Activated T-cell treated with anti-CD3 and anti-CD28 coated beads, Interleukin-2, amount 50 U/mL, for 48 hours (primary cell): ENCODE measurements at regions not wholly inside any gene's neighbourhood (a gene's known extent, or its start where the extent isn't known, plus 50 kb on each side); places are given as distances from the start of the nearest gene placed in this dataset.

Source experiments
- DNase-seq, 2 experiments: peaks; one replicate each; pipeline ENCODE4 v3.0.0-alpha.2; 2020

DNA sequence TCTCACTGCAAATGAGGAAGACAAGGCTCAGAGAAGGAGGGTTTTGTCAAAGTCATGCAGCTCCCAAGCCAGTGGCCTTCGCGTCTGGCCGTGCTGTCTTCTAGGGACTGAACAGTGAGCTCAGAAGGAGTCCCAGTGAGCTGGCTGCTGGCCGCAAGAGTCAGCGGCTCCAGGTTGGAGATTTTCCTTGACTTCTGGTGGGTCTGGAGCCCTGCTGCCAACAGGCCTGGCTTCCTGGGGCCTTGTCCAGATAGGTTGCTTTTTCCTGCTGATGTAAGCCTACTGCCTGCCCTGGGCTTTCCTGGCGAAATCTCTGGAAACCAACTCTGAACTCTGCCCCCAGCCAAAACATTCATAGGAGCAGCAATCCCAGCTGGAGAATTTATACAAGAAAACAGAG lies 272.7 kb upstream of the CADM1 start:
- no peak for DNase-seq

GRCh38 chr11:115775846-115776245 lies 271.6 kb upstream of the CADM1 start:
- no peak for DNase-seq

DNA sequence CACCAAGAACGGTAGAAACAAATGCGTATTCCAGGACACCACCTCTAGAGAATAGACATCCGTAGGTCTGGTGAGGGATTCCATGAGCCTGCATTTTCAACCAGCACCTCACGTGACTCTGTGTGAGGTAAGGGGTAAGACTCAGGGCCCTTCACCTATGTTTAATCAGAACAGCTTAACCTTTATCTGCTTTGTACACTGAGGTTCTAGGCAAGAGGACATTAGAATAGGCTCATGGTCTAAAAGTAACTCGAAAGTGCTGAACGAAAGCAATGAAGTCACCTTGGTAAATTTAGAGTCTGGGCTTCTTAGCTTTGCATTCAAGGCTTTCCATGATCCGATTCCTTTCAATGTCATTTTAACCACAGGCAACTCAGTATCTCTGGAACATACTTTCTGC lies 270.5 kb upstream of the CADM1 start:
- DNase-seq: no peak

DNA sequence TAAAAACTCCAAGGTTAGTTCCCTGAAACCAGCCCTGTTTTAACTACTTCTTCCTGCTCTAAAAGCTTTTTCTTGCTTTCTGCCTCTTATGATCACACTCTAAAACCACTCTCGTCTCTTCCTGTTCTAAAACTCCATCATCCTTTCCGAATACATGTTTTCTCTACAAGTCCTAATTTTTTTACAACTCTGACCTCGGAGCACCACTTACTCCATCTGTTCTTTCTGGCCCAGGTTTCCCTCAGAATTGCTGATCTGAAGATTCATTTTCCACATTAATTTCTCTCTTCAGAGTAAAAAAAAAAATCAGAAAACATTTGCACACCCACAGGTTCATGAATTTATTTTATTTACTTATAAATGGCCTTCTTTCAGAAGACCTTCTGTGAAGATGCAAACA lies 265.7 kb upstream of the CADM1 start:
- no peak for DNase-seq

- no peak for DNase-seq
Measured at GRCh38 chr11:115767883-115768282, 263.7 kb upstream of the CADM1 start.

- DNase-seq: no peak
Measured at GRCh38 chr11:115767047-115767802, 263.0 kb upstream of the CADM1 start.

GRCh38 chr11:115766561-115766960 lies 262.3 kb upstream of the CADM1 start:
- no peak for DNase-seq

- DNase-seq: no peak
Measured at GRCh38 chr11:115765803-115766239, 261.6 kb upstream of the CADM1 start.

DNA sequence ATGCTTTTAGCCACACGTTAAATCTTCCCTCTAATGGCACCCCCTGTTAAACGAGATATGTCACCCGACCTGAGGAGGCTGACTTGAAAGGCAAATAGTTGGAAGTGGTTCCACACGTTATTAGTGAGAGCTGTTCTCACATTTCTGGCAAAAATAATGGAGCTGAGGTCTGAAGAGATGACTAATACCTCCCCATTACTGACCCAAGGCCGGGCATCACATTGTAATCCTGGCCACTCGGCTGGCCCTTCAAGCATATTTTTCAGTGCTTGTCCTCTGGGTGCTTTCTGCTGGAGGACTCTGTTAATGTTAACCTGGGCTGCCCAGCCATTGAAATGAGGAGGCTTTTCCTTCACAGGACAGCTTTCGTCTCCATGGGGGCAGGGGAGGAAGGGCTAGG lies 260.0 kb upstream of the CADM1 start:
- DNase-seq: no peak

DNA sequence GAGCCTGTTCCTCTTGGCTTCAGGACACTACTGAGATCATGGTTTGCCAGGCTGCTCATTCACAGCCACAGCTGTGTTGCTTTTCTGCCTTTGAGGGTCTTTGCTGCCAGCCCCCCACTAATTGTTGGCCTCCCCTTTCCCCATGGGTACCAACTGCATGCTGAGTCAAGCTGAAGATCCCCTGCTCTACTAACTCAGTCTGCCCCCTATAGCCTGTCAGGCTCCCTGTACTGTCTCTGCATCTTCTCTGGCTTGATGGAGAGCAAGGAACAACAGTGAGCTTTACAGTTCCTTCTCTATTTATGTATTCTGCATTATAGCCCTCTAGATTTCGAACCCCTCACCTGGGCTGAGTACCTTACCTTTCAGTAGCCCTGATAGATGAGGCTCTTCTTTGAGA lies 257.6 kb upstream of the CADM1 start:
- no peak for DNase-seq

GRCh38 chr11:115761348-115761747 lies 257.1 kb upstream of the CADM1 start:
- DNase-seq: no peak

- DNase-seq: no peak
Measured at GRCh38 chr11:115760461-115761320, 256.5 kb upstream of the CADM1 start.

DNA sequence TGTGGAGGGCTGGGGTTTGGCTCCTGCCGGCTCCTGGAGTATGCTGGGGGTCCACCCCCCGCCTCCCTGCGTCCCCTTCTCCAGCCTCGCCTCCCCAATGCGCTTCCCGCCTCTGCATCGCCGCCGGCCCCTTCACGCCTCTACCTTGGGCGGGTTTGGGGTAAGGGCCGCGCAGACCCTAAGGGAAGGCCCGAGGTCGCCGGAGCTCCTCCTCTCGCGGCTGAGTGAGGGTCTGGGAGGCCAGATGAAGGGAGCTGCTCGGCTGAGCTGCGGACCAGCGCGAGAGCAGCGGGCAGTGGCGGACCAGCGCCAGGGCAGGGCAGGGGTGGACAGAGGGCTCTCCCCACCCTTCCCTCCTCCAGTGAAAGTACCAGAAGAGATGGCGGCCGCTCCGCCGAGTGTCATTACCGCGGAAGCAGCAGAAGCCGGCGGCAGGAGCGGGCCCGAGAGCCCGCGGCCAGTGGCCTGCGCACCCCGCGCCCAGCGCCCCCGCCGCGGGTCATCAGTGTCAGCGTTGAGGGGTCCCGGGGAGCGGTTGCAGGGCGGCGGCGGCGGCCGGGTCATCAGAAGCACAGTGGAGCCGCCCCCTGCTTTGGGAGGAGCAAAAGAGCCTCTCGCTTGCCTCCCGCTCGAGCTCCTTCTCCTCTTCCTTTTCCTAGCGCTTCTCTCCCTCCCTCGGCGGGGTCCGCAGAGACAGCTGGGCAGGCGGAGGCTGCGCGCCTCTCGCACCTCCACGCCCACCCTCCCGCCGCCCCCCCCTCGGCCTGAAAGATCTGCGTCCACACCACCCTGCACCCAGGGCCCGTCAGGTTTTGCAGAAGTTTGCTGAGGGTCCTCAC lies 255.6 kb upstream of the CADM1 start:
- DNase-seq: no peak

DNA sequence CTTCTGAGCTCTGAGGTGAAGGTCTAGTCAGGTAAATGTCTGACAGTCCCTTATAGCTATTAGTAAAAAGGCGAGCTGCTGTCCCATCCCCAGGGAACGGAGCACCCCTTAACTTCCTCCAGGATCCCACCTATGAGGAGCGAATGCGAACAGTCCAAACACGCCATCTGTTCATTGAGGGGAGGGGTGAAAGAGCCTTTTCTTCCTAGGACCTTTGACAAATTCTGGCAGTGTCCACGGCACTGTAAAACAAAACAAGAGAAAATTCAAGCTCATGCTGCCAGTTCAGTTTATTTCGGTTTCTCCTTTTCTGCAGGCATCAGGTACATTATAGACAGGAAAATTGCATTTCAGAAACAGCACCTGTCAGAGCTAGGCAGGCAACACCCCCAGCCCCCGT lies 253.8 kb upstream of the CADM1 start:
- DNase-seq: no peak

DNA sequence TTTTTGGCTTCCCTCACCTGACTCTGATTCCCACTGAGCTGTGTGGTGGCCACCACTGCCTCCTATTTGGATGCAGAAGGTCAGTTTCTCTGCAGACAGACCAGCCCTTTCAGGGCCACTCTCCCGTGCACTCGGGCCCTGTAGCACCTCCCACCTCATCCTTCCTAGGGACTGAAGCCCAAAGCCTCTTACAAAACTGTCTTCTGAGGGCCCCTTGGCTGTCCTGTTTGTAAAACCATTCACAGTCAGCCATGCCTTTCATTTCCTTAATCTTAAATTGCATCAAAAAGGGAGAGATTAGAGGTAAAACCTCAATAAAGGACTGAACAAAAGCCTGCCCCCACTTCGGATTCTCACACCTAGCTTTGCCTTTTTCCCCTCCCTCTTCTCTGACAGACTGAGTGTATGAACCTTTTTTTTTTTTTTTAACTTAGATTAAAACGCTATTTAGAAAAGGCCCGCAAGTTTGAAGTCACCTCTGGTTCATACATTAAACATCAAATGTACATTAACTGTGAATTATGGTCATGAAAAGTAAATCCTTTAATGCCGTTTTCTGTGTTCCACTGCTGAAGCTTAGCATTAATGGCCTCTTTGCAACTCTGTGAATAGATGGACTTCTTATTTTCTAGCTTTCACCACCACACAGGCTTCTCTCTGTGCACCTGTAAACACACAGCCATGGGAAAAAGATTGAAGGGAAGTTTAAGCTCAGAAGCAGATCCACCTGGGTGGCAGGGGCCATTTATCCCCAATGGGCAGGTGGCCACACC lies 247.2 kb upstream of the CADM1 start:
- no peak for DNase-seq

- DNase-seq: no peak
Measured at GRCh38 chr11:115745610-115746512, 241.6 kb upstream of the CADM1 start.

DNA sequence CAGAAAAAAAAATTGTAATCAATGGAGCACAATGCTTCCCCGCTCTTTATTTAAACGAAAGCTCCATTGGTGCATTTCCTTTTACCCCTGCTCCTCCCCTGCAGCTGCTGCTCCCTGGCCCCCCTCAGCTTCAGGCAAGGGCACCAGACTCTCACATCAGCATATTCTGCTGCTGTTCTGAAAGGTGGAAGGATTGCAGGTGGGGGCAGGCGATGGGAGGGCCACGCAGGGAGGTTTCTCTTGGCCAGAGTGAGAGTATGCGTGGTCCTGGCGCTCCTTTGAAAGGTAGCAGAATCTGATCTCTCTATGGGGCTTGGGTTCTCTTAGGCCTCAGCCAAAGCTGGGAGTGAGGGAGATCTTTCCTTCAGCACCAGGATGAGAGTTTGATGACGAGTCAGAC lies 240.9 kb upstream of the CADM1 start:
- no peak for DNase-seq

GRCh38 chr11:115743719-115744118 lies 239.5 kb upstream of the CADM1 start:
- no peak for DNase-seq

DNA sequence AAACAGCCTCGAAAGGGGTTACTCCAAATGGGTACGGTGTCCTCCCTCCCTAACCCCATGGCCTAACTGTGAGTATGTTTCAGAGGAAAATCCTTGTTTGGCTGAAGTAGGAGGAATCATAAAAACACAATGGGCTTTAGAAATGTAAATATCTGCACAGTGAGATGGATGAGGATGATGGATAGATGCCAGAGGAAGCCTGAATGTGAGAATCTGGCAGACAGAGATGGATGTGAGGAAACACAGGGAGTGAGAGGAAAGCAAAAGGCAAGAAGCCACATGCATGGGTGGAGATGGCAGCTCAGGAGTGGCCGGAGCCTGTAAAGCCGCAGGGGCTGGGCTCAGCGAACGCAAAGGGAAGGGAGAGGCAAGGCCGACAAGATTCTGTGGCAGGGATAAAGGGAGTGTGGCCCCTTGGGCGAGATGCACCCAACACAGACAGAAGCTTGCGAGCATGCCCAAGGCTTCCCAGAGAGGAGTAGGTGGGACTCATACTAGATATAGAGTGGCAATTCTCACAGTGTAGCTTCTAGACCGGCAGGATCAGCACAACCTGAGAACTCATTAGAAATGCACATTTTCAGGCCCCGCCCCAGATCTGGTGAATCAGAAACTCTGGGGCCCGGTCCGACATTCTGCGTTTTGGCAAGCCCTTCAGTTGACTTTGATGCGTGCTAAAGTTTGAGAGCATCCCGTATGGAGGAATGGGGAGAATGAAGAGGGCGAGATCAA lies 237.3 kb upstream of the CADM1 start:
- DNase-seq: no peak

DNA sequence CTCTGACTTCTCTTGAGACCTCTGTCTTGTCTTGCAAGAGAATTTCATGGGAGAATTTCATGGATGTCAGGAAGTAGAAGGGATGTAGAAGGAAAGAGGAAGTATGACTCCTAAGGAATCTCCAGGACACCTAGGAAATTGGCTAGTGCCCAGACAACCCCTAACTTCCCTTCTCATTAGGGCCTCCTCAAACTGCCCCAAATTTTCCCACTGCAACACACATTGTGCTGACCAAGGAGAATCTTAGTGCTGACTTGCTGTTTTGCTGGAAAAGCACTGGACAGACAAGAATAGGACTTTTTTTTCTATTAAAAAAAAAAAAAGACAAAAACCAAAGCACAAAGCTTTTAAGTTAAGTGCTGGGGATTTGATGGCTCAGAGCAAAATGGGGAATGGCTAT lies 236.1 kb upstream of the CADM1 start:
- no peak for DNase-seq

- no peak for DNase-seq
Measured at GRCh38 chr11:115739878-115740277, 235.7 kb upstream of the CADM1 start.
